BE2C (cell line): ENCODE measurements at regions not wholly inside any gene's neighbourhood (a gene's known extent, or its start where the extent isn't known, plus 50 kb on each side); places are given as distances from the start of the nearest gene placed in this dataset.

Experiments used
- DNase-seq: peaks from one replicate; pipeline ENCODE4 v3.0.0-alpha.2; 2020
- H3K27me3 ChIP-seq: fragments of 250-450 bp; sonication (Bioruptor Pico); 2 replicates; pipeline ENCODE4 v1.5.1; 2020; ENCODE audit warnings: mild to moderate bottlenecking
- H3K36me3 ChIP-seq: fragments of 250-450 bp; sonication (Bioruptor Pico); 2 replicates; pipeline ENCODE4 v1.5.1; 2020; ENCODE audit warnings: mild to moderate bottlenecking
- H3K4me1 ChIP-seq: fragments of 250-450 bp; sonication (Bioruptor Pico); 2 replicates; pipeline ENCODE4 v1.5.1; 2020
- H3K4me3 ChIP-seq: 2 replicates; pipeline ENCODE4 v1.5.1; 2011; ENCODE audit warnings: low read depth, low read length
- H3K9me3 ChIP-seq: fragments of 250-450 bp; sonication (Bioruptor Pico); 2 replicates; pipeline ENCODE4 v1.5.1; 2020
- CTCF ChIP-seq: IDR thresholded peaks from 2 replicates; pipeline ENCODE4 v1.5.1; 2012; ENCODE audit warnings: mild to moderate bottlenecking, low read depth, low read length

- no peak for TF ChIP-seq CTCF
- Histone ChIP-seq H3K36me3 (no peaks in the 10 kb centered on the region), H3K9me3 (no peaks in the 10 kb centered on the region), H3K4me3 (no peak overlapping the region), H3K27me3 (no peaks in the 10 kb centered on the region), H3K4me1 (no peaks in the 10 kb centered on the region)
- no peak for DNase-seq
These were observed 83.3 kb upstream of the PRDM11 start for GRCh38 chr11:45062974-45063635.

DNA sequence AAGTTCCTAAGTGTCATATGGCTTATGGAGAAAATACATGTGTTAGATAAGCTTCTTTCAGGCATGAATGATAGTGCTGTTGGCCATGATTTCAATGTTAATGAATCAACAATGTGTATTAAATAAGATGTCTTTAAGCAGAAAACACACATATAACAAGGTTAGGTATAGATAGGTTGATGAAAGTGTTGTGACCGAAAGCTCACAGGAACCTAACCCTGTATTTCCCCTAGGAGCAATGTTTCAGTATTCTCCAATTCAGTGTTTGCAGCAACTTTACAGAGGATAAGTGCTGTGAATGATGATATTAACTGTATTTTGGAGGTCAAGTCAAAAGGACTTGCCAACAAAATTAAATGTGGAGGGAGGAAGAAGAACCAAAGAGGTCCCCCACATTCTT is 82.8 kb upstream of the PRDM11 start:
- H3K4me1 ChIP-seq: no peaks in the 10 kb centered on the region
- no peaks in the 10 kb centered on the region for H3K36me3 ChIP-seq
- no peak for TF ChIP-seq CTCF

DNA sequence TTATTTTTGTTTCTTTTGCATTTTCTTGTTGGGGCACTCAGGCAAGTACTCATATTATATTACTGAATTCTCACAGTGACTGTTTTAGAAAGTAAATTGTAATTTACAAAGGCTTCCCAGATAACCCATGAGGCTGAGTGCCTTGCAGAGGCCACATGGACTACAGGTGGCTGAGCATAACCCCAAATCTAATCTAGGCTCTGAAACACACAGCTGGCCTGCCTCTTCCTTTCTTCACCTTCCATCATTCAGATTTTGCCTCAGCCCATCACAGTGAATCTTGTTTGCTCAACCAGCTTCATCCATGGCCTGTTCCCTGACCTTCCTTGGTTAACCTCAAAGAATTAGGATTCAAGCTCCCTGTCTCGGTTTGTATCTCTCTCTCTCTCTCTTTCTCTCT is 78.5 kb upstream of the PRDM11 start:
- DNase-seq: no peak
- H3K4me3 ChIP-seq: no peak overlapping the region
- H3K27me3 ChIP-seq: no peaks in the 10 kb centered on the region
- no peaks in the 10 kb centered on the region for H3K36me3 ChIP-seq
- no peaks in the 10 kb centered on the region for H3K9me3 ChIP-seq
- TF ChIP-seq CTCF: no peak
- no peaks in the 10 kb centered on the region for H3K4me1 ChIP-seq

More for the DNA sequence above, 82.8 kb upstream of the PRDM11 start:
- H3K9me3 ChIP-seq: no peaks in the 10 kb centered on the region
- no peak overlapping the region for H3K4me3 ChIP-seq
- no peaks in the 10 kb centered on the region for H3K27me3 ChIP-seq
- no peak for DNase-seq

- no peaks in the 10 kb centered on the region for H3K36me3 ChIP-seq
- no peak for TF ChIP-seq CTCF
- DNase-seq: no peak
- no peaks in the 10 kb centered on the region for H3K9me3 ChIP-seq
- H3K27me3 ChIP-seq: no peaks in the 10 kb centered on the region
- H3K4me1 ChIP-seq: no peaks in the 10 kb centered on the region
- no peak overlapping the region for H3K4me3 ChIP-seq
These were observed 75.2 kb upstream of the PRDM11 start for GRCh38 chr11:45071232-45071631.

- H3K27me3 ChIP-seq: no peaks in the 10 kb centered on the region
These were observed 72.7 kb upstream of the PRDM11 start for GRCh38 chr11:45073685-45074141.

GRCh38 chr11:45075519-45075918 is 70.9 kb upstream of the PRDM11 start:
- H3K27me3 ChIP-seq: no peaks in the 10 kb centered on the region
- DNase-seq: no peak
- H3K36me3 ChIP-seq: no peaks in the 10 kb centered on the region
- H3K4me3 ChIP-seq: no peak overlapping the region
- H3K4me1 ChIP-seq: no peaks in the 10 kb centered on the region
- H3K9me3 ChIP-seq: no peaks in the 10 kb centered on the region
- no peak for TF ChIP-seq CTCF

More at GRCh38 chr11:45073685-45074141, 72.7 kb upstream of the PRDM11 start:
- H3K4me3 ChIP-seq: no peak overlapping the region
- no peaks in the 10 kb centered on the region for H3K36me3 ChIP-seq
- H3K4me1 ChIP-seq: no peaks in the 10 kb centered on the region
- no peaks in the 10 kb centered on the region for H3K9me3 ChIP-seq
- TF ChIP-seq CTCF: no peak
- DNase-seq: no peak
